H1 (cell line): ENCODE measurements at regions not wholly inside any gene's neighbourhood (a gene's known extent, or its start where the extent isn't known, plus 50 kb on each side); places are given as distances from the start of the nearest gene placed in this dataset.

Experiments
- EZH2 ChIP-seq: fragments of 200-600 bp; sonication (generic); IDR thresholded peaks from 2 replicates; pipeline ENCODE4 v1.7.1; 2012; ENCODE audit warnings: low read depth, mild to moderate bottlenecking, moderate library complexity, low read length, inconsistent platforms; ENCODE audit not compliant: severe bottlenecking
- FOSL1 ChIP-seq: IDR thresholded peaks from 2 replicates; pipeline ENCODE4 v1.6.1; 2011; ENCODE audit warnings: mild to moderate bottlenecking, low read depth, low read length, moderate library complexity; ENCODE audit not compliant: insufficient read depth
- MAFK ChIP-seq: IDR thresholded peaks from 2 replicates; pipeline ENCODE4 v1.6.1; 2012; ENCODE audit warnings: low read depth, mild to moderate bottlenecking, improper control_type of control experiment, low read length
- PHF8 ChIP-seq: fragments of 200-600 bp; sonication (generic); conservative IDR thresholded peaks from 2 replicates; pipeline ENCODE4 v1.7.1; 2012; ENCODE audit warnings: low read depth, mild to moderate bottlenecking, inconsistent platforms, low read length, moderate library complexity
- POLR2A ChIP-seq, 2 experiments: IDR thresholded peaks; 1 replicate in 1 of 2; 2 replicates in 1 of 2; pipeline ENCODE4 v1.6.1; 2011; ENCODE audit warnings: low read depth in 2 of 2, low read length in 2 of 2, mild to moderate bottlenecking in 2 of 2; ENCODE audit errors: control extremely low read depth in 1 of 2
- SIN3A ChIP-seq, 2 experiments: IDR thresholded peaks in 1 of 2; conservative IDR thresholded peaks in 1 of 2; 2 replicates each; pipeline ENCODE4 v1.6.1; 2011 to 2012; ENCODE audit warnings: low read length in 2 of 2, improper control_type of control experiment in 1 of 2, low read depth in 1 of 2, mild to moderate bottlenecking in 1 of 2
- SP1 ChIP-seq: IDR thresholded peaks from 2 replicates; pipeline ENCODE4 v1.6.1; 2011; ENCODE audit warnings: low read depth, low read length
- TAF7 ChIP-seq: optimal IDR thresholded peaks from 2 replicates; pipeline ENCODE3; 2011; ENCODE audit warnings: low read depth, mild to moderate bottlenecking, inconsistent platforms, low read length, moderate library complexity, borderline replicate concordance
- TF ChIP-seq, protein P1 (sequence below), 3 experiments: IDR thresholded peaks; 1 replicate in 2 of 3; 2 replicates in 1 of 3; pipeline versions ENCODE4 v1.5.1 to v1.6.1; 2011; ENCODE audit warnings: low read length in 3 of 3, mild to moderate bottlenecking in 3 of 3, inconsistent platforms in 2 of 3, low read depth in 1 of 3, moderate library complexity in 1 of 3; ENCODE audit not compliant: insufficient read depth in 1 of 3; ENCODE audit errors: control extremely low read depth in 1 of 3
- TF ChIP-seq, protein P2 (sequence below): IDR thresholded peaks from 2 replicates; pipeline ENCODE4 v1.6.1; 2012; ENCODE audit warnings: inconsistent platforms

DNA sequence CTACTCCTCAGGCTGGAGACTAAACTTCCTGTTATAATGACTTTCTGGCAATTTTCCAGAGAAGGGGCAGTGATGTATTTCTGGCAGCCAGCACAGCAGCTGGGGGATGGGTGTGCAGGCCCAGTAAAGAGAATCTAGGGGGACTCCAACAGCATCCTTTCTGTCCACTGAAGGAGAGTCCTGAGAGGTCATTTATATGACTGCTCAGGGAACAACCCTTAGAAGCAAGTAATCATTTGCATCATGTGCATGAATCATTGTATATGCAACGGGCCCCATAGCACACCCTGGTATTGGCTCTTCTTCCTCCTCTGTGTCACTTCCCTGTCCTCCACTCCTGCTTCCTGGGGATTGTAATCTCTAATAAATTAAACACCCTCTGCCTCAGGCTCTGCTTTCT lies 493.8 kb downstream of the RPS29 start:
- TF ChIP-seq SP1 (no peak), POLR2A (IDR thresholded peaks at IDR 0.05; ENCODE audit: control extremely low read depth in 1 of 2, low read depth in 2 of 2, low read length in 2 of 2) (no peak), TAF7 (no peak), FOSL1 (no peak), PHF8 (no peak), SIN3A (conservative IDR thresholded peaks at IDR 0.05 in 1 of 2, IDR thresholded peaks at IDR 0.05 in 1 of 2; ENCODE audit: low read depth in 1 of 2, low read length in 2 of 2) (no peak), EZH2 (no peak), MAFK (no peak)
- TF ChIP-seq, protein P1, sequence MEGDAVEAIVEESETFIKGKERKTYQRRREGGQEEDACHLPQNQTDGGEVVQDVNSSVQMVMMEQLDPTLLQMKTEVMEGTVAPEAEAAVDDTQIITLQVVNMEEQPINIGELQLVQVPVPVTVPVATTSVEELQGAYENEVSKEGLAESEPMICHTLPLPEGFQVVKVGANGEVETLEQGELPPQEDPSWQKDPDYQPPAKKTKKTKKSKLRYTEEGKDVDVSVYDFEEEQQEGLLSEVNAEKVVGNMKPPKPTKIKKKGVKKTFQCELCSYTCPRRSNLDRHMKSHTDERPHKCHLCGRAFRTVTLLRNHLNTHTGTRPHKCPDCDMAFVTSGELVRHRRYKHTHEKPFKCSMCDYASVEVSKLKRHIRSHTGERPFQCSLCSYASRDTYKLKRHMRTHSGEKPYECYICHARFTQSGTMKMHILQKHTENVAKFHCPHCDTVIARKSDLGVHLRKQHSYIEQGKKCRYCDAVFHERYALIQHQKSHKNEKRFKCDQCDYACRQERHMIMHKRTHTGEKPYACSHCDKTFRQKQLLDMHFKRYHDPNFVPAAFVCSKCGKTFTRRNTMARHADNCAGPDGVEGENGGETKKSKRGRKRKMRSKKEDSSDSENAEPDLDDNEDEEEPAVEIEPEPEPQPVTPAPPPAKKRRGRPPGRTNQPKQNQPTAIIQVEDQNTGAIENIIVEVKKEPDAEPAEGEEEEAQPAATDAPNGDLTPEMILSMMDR (IDR thresholded peaks at IDR 0.05; ENCODE audit: control extremely low read depth in 1 of 3, insufficient read depth in 1 of 3, low read depth in 1 of 3, low read length in 3 of 3): no peak
- TF ChIP-seq, protein P2, sequence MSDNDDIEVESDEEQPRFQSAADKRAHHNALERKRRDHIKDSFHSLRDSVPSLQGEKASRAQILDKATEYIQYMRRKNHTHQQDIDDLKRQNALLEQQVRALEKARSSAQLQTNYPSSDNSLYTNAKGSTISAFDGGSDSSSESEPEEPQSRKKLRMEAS: no peak
